HG02642 (cell line): ENCODE measurements at regions not wholly inside any gene's neighbourhood (a gene's known extent, or its start where the extent isn't known, plus 50 kb on each side); places are given as distances from the start of the nearest gene placed in this dataset.
A peak's percentile ranks its signal among the peaks of the same experiment; 100 is the strongest.
"Not testable (repeated sequence)": the region's sequence is repeated elsewhere in the genome, so short reads cannot be mapped to it uniquely, and the experiment has no call there.

Experiments
- ATAC-seq: cut with Tn5 transposase; IDR thresholded peaks from one replicate; pipeline ENCODE4 v1.9.1; 2021; ENCODE audit warnings: mild to moderate bottlenecking; ENCODE audit not compliant: unreplicated experiment, poor library complexity

DNA sequence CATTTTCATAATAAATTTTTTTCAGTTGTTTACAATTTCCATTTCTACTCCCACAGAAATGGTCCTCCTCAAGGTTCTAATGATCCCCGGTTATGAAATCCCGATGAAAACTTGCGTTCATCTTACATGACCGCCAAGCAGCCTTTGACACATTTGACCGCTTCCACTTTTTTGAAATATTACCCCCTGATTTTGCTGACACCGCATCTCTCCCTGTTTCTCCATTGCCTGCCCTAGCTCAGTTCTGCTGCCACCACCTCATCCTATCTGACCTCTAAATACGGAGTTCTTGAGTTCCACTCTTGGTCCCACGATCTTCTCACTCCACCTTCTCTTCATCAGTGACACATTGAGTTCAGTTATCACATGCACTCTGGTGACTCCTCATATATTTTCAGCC is 74.1 kb downstream of the SLC35B3 start:
- ATAC-seq = no peak

DNA sequence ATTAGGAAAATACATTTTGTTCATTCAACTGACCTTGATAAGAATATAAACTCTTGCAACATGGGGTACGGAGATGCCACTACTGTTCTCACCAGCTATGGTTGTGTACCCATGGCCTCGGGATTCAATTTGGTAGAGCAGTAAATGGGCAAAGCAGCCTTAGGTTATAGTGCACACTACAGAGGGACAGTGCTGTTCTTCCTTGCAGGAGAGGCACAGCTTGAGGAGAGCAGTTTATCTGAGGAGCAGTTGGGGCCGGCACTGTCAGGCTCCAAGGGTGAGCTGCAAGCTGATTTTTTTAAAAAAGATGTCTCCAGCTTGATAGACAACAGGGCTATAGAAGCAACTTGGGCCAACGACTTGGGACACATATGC is 82.4 kb downstream of the SLC35B3 start:
- ATAC-seq = no peak

DNA sequence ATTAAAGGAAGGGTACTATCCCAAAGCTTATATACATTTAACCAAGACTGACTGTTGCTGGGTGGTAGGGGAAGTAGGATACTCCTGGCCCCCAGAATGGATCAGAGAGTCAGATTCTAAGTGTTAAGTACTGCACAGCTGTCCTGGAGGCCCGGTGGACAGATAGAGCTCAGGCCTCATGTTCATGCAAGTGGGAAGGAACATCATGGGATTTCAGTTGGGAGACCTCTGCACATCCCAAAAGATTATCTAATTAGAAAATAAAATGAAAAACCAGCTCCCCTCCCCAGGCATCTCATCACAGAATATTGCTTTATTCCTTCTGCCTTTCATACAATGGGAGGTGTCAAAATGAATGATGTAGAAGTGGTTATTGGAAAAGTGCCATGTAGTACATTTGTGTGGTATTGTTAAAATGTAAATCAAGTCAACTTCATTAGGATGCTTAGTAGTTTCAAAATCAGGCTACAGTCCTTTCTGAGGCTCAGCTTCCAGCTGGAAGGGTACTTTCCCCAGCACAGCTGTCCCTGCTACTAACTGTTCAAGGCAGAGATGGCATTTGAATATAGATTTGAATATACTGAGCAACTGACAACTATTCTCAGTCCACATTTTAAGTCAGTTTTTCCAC is 82.9 kb downstream of the SLC35B3 start:
- ATAC-seq = no peak

DNA sequence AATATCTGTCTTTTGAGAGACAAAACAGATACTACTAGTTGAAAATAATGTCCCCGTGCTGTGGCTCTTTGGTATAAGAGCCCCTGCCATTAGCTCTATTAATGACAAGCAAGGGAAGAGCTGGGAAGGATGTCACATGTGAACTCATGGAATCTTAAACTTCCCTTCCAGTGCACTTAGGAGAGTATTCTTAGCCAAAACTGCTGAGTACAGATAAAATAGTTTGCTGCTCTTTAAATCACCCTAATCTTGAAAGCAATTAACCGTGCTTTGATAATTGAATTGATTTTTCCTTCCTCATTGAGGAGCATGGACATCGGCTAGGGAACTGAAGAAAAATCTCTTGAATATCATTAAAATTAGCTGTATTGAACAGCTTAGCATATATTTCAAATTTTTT is 91.7 kb downstream of the SLC35B3 start:
- no peak for ATAC-seq

DNA sequence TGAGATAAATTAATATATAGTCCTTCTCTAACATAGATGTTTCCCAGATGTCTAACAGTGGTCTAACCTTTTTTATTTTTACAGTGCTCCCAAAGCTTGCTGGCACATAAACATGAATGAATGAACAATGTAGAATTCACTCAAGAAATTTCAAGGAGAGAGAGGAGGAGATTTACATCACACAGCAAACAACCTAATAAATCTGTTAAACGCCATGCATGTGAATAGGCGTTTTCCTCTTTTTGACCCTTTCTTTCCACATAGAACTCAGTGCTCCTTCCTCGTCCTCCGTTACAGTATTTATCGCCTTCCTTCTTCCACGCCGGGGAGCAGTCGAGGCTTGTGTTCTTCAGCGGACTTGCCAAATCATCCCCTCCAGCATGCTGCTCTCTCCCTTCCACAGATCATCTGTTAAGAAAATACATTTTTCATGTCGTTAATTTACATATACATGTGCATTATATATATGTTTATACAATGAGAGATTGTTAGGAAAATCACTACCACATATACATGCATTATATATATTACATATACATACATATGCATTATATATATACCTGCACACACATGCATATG is 93.0 kb downstream of the SLC35B3 start:
- ATAC-seq = no peak

DNA sequence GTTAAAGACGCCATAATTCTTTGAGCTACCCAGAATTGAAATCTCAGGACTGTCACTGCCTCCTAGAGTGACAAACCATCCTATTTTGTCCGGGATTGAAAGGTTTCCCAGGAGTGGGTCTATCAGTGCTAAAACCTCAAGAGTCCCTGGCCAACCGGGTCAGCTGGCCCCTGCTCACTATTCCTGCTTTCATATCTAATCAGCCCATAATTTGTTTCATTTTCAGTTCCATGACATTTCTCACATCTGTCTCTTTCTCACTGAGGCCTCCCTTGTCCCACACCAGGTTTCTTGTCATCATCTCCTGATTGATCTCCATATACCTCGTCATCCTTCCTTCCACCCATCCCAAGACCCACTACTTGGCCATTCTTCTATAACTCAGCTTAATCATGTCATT is 98.2 kb downstream of the SLC35B3 start:
- peak; percentile 54 for ATAC-seq

DNA sequence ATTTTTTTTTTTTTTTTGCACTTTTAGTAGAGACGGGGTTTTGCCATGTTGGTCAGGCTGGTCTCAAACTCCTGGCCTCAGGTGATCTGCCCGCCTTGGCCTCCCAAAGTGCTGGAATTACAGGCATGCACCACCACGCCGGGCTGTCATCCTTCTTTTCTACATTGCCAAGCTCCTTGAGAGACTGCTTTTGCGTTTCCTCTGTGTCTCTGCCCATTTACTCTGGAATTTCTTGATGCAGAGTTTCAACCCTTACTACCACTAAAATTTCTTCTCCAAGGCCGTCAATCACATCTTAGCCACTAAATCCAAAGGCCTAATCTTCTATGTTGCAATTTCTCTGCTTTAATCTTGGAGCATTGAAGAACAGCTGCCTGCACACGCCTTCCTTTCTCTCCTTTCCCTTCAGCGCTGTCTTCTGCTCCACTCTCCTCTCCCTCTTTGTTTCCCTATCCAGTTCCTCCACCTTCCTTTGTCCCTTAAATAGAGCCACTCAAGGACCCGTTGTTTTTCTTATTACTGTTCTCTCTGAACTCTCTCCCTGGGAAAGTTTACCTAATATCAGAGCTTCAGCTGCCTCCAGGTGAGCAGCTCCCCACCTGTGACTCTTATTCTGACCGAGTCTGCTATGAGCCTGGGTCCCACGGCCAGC is 98.8 kb downstream of the SLC35B3 start:
- ATAC-seq = no peak

DNA sequence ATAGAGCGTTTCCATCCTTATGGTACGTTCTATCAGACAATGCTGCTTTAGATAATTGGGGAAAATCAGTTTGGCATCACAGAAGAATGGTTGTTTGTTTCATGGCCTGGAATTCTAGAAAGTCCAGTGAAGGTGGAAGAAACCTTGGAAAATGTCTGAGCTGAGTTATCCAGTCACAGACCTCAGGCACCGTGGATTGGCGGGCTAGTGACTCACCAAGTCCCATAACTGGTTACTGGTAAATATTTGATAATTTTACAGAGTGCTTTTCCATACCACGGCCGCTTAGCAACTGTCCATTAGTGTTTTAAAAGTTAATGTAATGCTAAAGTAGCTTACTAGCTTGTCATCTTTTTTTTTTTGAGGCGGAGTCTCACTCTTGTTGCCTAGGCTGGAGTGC is 99.4 kb downstream of the SLC35B3 start:
- no peak for ATAC-seq

DNA sequence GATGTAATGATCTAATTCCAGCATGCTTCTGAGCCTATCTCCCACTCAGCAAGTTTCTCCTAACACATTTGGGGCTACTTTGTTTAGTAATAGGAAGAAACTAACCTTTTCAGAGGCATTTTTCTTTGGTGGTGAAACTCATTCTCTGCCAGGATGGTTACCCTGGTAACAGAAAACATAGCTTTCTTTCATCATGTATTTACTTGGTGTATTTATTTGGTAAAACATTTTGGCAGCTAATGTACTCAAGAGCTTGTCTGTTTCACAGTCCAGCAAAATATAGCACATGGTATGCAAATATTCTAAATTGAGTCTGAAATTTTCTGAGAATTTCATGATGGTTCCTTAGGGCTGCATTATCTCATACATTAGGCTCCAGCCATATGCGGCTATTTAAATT is 100.0 kb downstream of the SLC35B3 start:
- no peak for ATAC-seq

DNA sequence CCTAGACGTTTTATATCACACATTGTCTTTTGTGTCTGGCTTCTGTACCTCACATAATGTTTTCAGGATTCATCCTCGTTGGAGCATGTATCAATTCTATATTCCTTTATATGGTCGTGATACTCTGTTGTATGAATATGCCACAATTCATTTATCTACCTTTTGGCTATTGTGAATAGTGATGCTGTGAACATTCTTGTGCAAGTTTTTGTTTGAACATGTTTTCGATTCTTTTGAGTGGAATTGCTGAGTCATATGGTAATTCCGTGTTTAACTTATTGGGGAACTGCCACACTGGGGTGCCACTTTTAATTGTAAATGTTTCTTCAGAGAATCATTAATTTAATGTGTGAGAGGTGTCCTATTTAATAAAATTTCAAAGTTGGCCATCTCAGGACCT is 101.2 kb downstream of the SLC35B3 start:
- ATAC-seq = no peak

DNA sequence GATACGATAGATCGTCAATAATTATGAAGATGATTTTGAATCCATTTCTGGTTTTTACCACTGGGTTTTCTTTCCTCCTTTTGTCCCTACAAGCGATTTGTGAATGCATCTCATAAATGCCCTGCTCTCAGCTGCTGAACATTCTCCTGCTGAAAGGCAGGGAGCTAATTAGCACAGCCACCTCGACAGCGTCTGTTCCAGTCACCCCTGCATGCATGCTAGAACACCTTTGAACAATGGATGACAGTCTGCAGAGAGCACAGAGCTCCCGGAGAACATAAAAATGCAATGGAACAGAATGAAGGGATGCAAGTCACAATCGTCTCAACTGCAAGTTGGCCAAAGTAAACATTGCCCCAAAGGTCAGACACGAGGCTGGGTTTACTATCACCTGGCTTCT is 105.8 kb downstream of the SLC35B3 start:
- ATAC-seq = no peak

DNA sequence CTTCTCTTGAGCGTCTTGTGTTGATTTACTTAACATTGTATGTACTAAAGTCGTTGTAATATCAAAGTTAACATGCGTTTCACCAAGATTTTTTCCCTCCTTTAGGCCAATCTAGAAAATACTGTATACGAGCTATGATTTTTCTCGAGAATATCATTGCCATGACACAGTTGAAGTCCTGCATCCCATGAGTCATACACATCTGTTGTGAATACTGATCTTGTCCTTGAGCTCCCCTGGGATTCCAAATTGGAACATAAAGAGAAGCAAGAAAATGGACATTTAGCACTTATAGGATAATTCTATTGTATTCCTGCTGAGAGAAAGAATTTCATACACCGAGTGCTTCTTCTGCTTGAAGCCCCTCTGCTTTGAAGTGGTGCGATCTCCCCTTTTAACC is 109.6 kb downstream of the SLC35B3 start:
- ATAC-seq = no peak

DNA sequence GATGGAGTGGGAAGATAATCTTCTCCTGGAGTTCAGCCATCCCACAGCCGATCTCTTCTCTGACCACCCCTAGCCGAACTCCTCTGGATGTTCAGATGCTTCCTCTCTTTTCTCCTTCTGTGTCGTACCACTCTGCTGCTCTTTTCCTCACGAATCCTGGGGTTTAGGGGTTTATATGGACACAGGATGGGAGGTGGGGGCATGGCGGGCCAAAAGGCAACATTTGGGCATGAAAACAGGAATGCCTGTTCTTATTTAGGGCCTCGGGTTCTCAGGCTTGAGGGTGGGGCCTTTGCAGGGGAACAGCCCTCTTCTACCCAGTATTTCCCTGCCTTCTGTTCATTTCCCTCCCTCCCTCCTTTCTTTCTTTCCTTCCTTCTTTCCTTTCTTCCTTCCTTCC is 112.7 kb downstream of the SLC35B3 start:
- ATAC-seq = no peak

DNA sequence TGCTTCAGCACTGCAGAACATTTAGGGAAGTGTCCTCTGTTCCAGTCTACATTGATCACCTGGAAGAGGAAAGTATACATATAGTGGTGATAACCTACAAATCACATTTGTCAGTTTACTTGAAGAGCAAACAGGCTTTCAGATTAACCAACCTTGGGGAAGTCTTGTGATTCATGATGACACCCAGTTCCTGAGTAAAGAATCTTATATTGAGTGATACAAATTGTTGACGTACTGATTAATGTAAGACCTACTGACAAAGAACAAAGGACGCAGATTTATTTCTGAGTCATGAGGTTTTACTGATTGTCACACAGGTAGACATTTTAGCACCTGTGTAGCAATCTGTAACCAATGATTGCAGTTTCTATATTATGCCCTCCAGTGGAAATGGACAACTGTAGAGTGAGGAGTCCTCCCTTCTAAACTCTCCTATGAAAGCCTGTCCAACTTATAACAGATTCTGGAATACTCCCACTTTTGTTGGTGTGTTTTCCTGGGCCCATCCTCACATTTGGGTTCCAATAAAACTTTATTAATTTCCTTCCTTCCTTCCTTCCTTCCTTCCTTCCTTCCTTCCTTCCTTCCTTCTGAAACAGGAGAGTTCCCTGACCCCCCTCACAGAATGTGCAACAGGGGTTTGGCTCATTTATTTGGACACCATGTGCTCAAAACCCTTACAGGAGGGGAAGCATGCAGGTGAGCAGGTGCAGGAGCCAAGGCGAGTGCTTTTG is 113.5 kb downstream of the SLC35B3 start:
- no peak for ATAC-seq

DNA sequence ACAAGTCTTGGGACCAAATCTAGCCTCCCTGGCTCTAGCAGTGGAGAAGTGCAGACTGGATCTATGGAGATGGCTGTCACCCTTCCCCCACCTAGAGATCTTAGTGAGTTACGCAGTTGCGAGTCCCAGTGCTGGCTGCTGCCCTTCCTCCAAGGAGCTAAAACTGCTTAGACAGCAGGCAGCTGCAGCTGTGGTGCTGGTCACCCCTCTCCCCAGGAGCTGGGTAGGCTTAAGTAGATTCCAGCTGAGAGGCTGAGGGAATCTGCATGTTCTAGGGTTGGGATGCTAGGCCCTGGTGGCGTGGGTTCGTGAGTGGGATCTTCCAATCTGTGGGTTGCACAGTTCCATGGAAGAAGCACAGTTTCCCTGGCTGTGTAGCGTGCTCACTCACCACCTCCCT is 120.2 kb downstream of the SLC35B3 start:
- ATAC-seq = no peak

DNA sequence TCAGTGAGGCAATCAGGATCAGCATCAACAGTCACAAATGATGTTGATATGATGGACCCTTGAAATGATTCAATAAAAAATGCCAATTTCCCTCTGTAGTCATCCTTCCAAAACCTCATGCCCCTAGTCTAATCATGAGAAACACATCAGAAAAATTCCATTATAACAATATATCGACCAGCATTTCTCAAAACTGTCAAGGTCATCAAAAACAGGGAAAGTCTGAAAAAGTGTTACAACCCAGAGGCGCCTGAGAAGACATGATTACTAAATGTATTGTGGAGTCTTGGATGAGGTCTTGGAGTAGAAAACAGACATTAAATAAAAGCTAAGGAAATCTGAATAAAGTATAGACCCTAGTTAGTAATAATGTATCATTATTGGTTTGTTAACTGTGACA is 133.8 kb downstream of the SLC35B3 start:
- ATAC-seq = no peak

DNA sequence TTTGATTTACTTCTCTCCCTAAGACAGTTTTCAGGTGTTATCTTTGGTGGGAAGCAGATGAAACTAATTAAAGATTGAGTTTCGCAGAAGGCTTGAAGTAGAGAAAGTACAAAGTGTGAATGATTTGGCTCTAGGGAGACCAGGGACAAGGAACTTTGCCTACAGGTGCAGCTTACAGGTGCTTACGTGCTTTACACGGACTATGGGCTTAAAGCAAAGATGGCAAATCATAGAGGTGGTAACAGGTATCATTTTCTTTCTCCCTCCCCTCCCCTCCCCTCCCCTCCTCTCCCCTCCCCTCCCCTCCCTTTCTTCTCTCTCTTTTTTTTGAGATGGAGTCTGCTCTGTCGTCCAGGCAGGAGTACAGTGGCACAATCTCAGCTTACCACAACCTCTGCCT is 136.3 kb downstream of the SLC35B3 start:
- ATAC-seq = no peak

DNA sequence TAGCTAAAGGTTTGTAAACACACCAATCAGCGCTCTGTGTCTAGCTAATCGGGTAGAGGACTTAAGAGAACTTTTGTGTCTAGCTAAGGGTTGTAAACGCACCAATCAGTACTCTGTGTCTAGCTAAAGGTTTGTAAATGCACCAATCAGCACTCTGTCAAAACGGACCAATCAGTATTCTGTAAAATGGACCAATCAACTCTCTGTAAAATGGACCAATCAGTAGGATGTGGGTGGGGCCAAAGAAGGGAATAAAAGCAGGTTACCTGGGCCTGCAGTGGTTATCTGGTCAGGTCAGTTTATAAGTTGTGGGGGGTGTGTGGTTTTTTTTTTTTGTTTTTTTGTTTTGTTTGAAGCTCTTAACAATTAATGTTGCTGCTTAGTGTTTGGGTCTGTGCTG is 152.4 kb downstream of the SLC35B3 start:
- not testable (repeated sequence) for ATAC-seq

DNA sequence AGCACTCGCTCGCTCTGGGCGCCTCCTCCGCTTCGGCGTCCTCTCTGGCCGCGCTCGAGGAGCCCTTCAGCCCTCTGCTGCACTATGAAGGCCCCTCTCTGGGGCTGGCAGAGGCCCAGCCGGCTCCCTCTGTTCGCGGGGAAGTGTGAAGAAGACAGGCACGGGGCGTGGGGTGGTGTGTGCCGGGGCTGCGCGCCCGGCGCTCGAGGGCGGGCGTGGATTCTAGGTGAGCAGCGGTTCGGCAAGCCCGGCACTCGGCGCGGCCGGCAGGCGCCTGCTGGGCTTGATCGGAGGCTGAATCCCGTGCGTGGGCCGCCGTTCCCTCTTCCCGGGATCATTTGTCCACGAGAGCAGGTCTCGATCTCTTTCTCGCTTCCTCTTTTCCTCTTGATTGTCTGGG is 153.0 kb downstream of the SLC35B3 start:
- no peak for ATAC-seq

DNA sequence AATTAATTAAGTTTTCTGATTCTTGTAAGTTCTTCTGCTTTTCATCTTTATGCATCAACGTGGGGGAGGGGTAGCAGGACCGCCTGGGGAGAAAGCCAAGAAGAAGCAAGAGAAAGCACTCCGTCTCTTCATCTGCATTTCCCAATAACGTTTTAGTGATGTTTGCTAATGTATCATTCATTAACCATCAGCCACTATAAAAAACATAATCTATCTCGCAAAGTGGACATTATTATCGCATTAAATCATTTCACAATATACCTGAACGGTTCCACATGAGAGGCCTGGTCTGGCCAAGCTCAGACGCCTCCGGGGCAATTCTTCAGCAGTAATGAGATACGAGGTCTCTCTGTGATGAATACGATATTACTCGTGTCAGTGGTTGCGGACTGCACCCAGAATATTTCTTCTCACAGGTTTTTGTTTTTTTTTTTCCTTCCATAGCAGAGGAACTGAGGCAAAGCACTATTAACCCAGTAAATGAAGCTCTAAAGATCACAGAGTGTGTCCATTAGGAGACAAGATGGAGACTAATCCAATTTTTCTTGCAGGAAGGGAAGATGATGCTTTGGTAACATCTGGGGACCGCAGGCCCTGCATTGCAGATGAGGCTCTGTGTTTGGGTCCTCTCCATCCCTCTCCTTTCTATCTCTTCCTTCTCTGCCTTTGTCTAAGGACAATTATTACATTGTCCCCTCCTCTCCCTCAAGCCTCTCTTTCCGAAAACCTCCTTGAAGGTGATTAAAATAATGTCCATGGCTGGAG is 156.1 kb downstream of the SLC35B3 start:
- ATAC-seq = no peak

DNA sequence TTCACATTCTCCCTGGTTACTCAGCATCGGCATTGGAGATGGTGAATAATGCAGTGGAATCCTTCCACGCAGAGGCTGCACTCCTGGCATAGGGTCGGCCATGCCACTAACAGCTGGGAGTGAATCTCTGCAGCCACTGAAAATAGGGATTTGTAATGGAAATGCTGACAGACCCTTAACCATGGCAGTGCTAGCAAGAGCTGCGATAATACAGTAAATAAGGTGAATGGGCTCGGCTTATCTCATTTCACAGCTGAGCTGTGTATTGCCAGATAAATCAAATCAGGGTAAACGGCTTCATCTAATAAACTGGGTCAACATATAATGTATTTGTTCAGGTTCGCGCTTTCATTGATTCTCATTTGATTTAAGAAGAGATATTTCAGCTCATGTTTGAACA is 156.8 kb downstream of the SLC35B3 start:
- no peak for ATAC-seq
